OCI-LY3 (cell line): ENCODE measurements at regions not wholly inside any gene's neighbourhood (a gene's known extent, or its start where the extent isn't known, plus 50 kb on each side); places are given as distances from the start of the nearest gene placed in this dataset.

ENCODE experiments used
- CTCF ChIP-seq: fragments of 200-600, 300-600 bp; sonication (generic); IDR thresholded peaks from 2 replicates; pipeline ENCODE4 v1.5.1; 2014; ENCODE audit warnings: antibody characterized with exemption, low read length, low read depth
- EZH2phosphoT487 ChIP-seq: fragments of 200-600 bp; shearing (Covaris generic); IDR thresholded peaks from 2 replicates; pipeline ENCODE4 v1.6.1; 2018; ENCODE audit warnings: antibody characterized with exemption, mixed run types, low read depth

DNA sequence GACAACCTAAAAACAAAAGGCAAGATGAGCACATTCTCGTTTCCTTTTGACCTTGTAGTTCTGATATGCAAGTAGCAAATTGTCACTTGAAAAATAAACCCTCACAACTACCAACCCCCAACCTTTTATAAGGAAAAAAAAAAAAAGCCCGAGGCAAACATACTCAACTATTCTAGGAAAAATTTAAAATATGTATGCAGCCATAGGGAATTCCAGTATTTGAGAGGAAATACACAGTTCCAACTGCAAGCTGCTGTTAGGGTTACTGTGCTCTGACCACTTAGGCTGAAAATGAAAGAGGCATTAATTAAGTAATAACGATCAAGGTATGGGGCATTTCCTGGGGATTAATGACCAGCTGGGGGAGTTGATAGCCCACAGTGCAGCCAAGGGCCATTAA, 281.9 kb upstream of the DPH6 start:
- TF ChIP-seq CTCF (no peak), EZH2phosphoT487 (no peak)
